ENCODE measurements at regions not wholly inside any gene's neighbourhood (a gene's known extent, or its start where the extent isn't known, plus 50 kb on each side); places are given as distances from the start of the nearest gene placed in this dataset.

GRCh38 chr14:45799511-45799910 lies 546.5 kb upstream of the MIS18BP1 start:
- TF ChIP-seq, protein P1, sequence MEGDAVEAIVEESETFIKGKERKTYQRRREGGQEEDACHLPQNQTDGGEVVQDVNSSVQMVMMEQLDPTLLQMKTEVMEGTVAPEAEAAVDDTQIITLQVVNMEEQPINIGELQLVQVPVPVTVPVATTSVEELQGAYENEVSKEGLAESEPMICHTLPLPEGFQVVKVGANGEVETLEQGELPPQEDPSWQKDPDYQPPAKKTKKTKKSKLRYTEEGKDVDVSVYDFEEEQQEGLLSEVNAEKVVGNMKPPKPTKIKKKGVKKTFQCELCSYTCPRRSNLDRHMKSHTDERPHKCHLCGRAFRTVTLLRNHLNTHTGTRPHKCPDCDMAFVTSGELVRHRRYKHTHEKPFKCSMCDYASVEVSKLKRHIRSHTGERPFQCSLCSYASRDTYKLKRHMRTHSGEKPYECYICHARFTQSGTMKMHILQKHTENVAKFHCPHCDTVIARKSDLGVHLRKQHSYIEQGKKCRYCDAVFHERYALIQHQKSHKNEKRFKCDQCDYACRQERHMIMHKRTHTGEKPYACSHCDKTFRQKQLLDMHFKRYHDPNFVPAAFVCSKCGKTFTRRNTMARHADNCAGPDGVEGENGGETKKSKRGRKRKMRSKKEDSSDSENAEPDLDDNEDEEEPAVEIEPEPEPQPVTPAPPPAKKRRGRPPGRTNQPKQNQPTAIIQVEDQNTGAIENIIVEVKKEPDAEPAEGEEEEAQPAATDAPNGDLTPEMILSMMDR (conservative IDR thresholded peaks at IDR 0.05): no peak
- no peak for TF ChIP-seq ZFX (IDR thresholded peaks at IDR 0.05)

Data from C4-2B (cell line).